SKM-1 (cell line): ENCODE measurements at regions not wholly inside any gene's neighbourhood (a gene's known extent, or its start where the extent isn't known, plus 50 kb on each side); places are given as distances from the start of the nearest gene placed in this dataset.
"Not testable (repeated sequence)": the region's sequence is repeated elsewhere in the genome, so short reads cannot be mapped to it uniquely, and the experiment has no call there.

ENCODE experiments used
- DNase-seq: peaks from one replicate; lab custom pipeline; 2025; ENCODE audit not compliant: unreplicated experiment; lab: John Stamatoyannopoulos, UW

GRCh38 chr17:15858082-15858481 is 86.8 kb upstream of the ADORA2B start:
- not testable (repeated sequence) for DNase-seq

- DNase-seq, result not testable (repeated sequence)
Observed at GRCh38 chr17:15860774-15861173, 84.2 kb upstream of the ADORA2B start.

- not testable (repeated sequence) for DNase-seq
Observed at GRCh38 chr17:15864061-15864460, 80.9 kb upstream of the ADORA2B start.

GRCh38 chr17:15864472-15864871 is 80.5 kb upstream of the ADORA2B start:
- DNase-seq, result not testable (repeated sequence)

GRCh38 chr17:15866015-15866414 is 78.9 kb upstream of the ADORA2B start:
- not testable (repeated sequence) for DNase-seq

- DNase-seq, result not testable (repeated sequence)
Observed at GRCh38 chr17:15867331-15867730, 77.6 kb upstream of the ADORA2B start.

- not testable (repeated sequence) for DNase-seq
Observed at GRCh38 chr17:15869868-15870267, 75.1 kb upstream of the ADORA2B start.

GRCh38 chr17:15872677-15873076 is 72.3 kb upstream of the ADORA2B start:
- not testable (repeated sequence) for DNase-seq

GRCh38 chr17:15877882-15878500 is 66.9 kb upstream of the ADORA2B start:
- DNase-seq, result not testable (repeated sequence)

- no peak for DNase-seq
Observed at GRCh38 chr17:15882058-15882720, 62.7 kb upstream of the ADORA2B start.

GRCh38 chr17:15882777-15883176 is 62.2 kb upstream of the ADORA2B start:
- no peak for DNase-seq

GRCh38 chr17:15883617-15884111 is 61.3 kb upstream of the ADORA2B start:
- DNase-seq, result no peak

GRCh38 chr17:15884731-15885130 is 60.2 kb upstream of the ADORA2B start:
- no peak for DNase-seq

GRCh38 chr17:15885770-15886169 is 59.2 kb upstream of the ADORA2B start:
- DNase-seq, result no peak

GRCh38 chr17:15886221-15886620 is 58.7 kb upstream of the ADORA2B start:
- DNase-seq, result no peak

- peak; percentile 39 for DNase-seq
Observed at GRCh38 chr17:15886804-15887203, 58.1 kb upstream of the ADORA2B start.

- no peak for DNase-seq
Observed at GRCh38 chr17:15888436-15888835, 56.5 kb upstream of the ADORA2B start.

- DNase-seq, result no peak
Observed at GRCh38 chr17:15890279-15890892, 54.5 kb upstream of the ADORA2B start.

- DNase-seq, result no peak
Observed at GRCh38 chr17:15891318-15891717, 53.6 kb upstream of the ADORA2B start.

GRCh38 chr17:15892244-15892643 is 52.7 kb upstream of the ADORA2B start:
- no peak for DNase-seq

GRCh38 chr17:15892731-15893657 is 51.9 kb upstream of the ADORA2B start:
- DNase-seq, result no peak
